Neural crest cell (in vitro differentiated cells): ENCODE measurements at regions not wholly inside any gene's neighbourhood (a gene's known extent, or its start where the extent isn't known, plus 50 kb on each side); places are given as distances from the start of the nearest gene placed in this dataset.

Source experiments
- DNase-seq: peaks from one replicate; pipeline ENCODE4 v3.0.0; 2021; ENCODE audit warnings: low read depth, mixed read lengths, low spot score
- H3K27ac Mint-ChIP-seq: one replicate; pipeline ENCODE4 v1.8.0; 2021; ENCODE audit warnings: mild to moderate bottlenecking, mixed read lengths; ENCODE audit not compliant: unreplicated experiment
- H3K27me3 Mint-ChIP-seq: 2 replicates; pipeline ENCODE4 v1.8.0; 2021; ENCODE audit warnings: low read depth, mild to moderate bottlenecking, mixed read lengths
- H3K36me3 Mint-ChIP-seq: 2 replicates; pipeline ENCODE4 v1.8.0; 2021; ENCODE audit warnings: low read depth, mild to moderate bottlenecking, mixed read lengths
- H3K4me1 Mint-ChIP-seq: 2 replicates; pipeline ENCODE4 v1.8.0; 2021; ENCODE audit warnings: mixed read lengths
- H3K4me3 Mint-ChIP-seq: one replicate; pipeline ENCODE4 v1.8.0; 2021; ENCODE audit warnings: mild to moderate bottlenecking, mixed read lengths
- H3K9me3 Mint-ChIP-seq: 2 replicates; pipeline ENCODE4 v1.8.0; 2021; ENCODE audit warnings: mixed read lengths
- TF ChIP-seq, protein P1 (sequence below): fragments of 200-600 bp; sonication (generic); conservative IDR thresholded peaks from 2 replicates; pipeline ENCODE4 v1.5.0; 2021; ENCODE audit warnings: antibody characterized with exemption, mild to moderate bottlenecking

- DNase-seq, result no peak
- TF ChIP-seq, protein P1, sequence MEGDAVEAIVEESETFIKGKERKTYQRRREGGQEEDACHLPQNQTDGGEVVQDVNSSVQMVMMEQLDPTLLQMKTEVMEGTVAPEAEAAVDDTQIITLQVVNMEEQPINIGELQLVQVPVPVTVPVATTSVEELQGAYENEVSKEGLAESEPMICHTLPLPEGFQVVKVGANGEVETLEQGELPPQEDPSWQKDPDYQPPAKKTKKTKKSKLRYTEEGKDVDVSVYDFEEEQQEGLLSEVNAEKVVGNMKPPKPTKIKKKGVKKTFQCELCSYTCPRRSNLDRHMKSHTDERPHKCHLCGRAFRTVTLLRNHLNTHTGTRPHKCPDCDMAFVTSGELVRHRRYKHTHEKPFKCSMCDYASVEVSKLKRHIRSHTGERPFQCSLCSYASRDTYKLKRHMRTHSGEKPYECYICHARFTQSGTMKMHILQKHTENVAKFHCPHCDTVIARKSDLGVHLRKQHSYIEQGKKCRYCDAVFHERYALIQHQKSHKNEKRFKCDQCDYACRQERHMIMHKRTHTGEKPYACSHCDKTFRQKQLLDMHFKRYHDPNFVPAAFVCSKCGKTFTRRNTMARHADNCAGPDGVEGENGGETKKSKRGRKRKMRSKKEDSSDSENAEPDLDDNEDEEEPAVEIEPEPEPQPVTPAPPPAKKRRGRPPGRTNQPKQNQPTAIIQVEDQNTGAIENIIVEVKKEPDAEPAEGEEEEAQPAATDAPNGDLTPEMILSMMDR, result no peak
- Mint-ChIP-seq H3K27me3 (peaks cover 51% of the 10 kb centered on the region), H3K27ac (no peak overlapping the region), H3K4me1 (no peaks in the 10 kb centered on the region), H3K36me3 (no peaks in the 10 kb centered on the region), H3K9me3 (no peaks in the 10 kb centered on the region), H3K4me3 (no peak overlapping the region)
Measured at GRCh38 chr18:47331641-47332040, 80.2 kb upstream of the SKOR2 start.

DNA sequence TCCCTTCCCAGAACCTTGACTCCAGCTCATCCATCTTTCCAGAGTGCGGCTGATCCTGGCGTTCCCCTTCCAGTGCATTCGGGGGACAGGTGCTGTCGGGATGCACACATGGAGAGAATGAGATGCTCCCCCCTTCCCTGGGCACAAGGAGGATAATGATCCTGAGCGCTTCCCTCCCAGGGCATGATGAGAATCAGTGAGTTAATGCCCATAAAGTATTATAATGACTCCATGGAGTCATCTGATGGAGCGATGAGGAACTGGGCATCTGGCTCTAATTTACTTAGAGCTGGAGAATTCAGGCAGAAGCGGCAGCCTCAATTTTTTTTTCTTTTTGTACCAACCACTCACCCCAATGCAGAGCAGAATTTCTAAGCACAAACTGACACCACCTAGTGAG lies 79.6 kb upstream of the SKOR2 start:
- Mint-ChIP-seq H3K9me3 (no peaks in the 10 kb centered on the region), H3K27me3 (peaks cover 50% of the 10 kb centered on the region)

GRCh38 chr18:47323158-47323557 lies 71.7 kb upstream of the SKOR2 start:
- no peaks in the 10 kb centered on the region for H3K36me3 Mint-ChIP-seq
- no peaks in the 10 kb centered on the region for H3K4me1 Mint-ChIP-seq
- TF ChIP-seq, protein P1, result no peak
- peaks cover 31% of the 10 kb centered on the region for H3K27me3 Mint-ChIP-seq
- no peaks in the 10 kb centered on the region for H3K9me3 Mint-ChIP-seq
- H3K4me3 Mint-ChIP-seq, result no peak overlapping the region
- no peak overlapping the region for H3K27ac Mint-ChIP-seq
- no peak for DNase-seq

More for the DNA sequence above, 79.6 kb upstream of the SKOR2 start:
- TF ChIP-seq, protein P1, result no peak
- no peaks in the 10 kb centered on the region for H3K4me1 Mint-ChIP-seq
- no peaks in the 10 kb centered on the region for H3K36me3 Mint-ChIP-seq
- no peak overlapping the region for H3K4me3 Mint-ChIP-seq
- no peak for DNase-seq
- no peak overlapping the region for H3K27ac Mint-ChIP-seq

- no peak for DNase-seq
- Mint-ChIP-seq H3K4me3 (no peak overlapping the region), H3K9me3 (no peaks in the 10 kb centered on the region), H3K27ac (no peak overlapping the region), H3K36me3 (no peaks in the 10 kb centered on the region), H3K4me1 (no peaks in the 10 kb centered on the region), H3K27me3 (peaks cover 38% of the 10 kb centered on the region)
- TF ChIP-seq, protein P1, result no peak
Measured at GRCh38 chr18:47321815-47322214, 70.4 kb upstream of the SKOR2 start.

- H3K27ac Mint-ChIP-seq, result no peak overlapping the region
- no peaks in the 10 kb centered on the region for H3K9me3 Mint-ChIP-seq
- TF ChIP-seq, protein P1, result no peak
- H3K36me3 Mint-ChIP-seq, result no peaks in the 10 kb centered on the region
- no peak overlapping the region for H3K4me3 Mint-ChIP-seq
- H3K27me3 Mint-ChIP-seq, result peaks cover 32% of the 10 kb centered on the region
- DNase-seq, result no peak
- H3K4me1 Mint-ChIP-seq, result no peaks in the 10 kb centered on the region
Measured at GRCh38 chr18:47317824-47318508, 66.5 kb upstream of the SKOR2 start.
